Thyroid gland (tissue), 4 donors: ENCODE measurements at regions not wholly inside any gene's neighbourhood (a gene's known extent, or its start where the extent isn't known, plus 50 kb on each side); places are given as distances from the start of the nearest gene placed in this dataset.

Experiments used
- POLR2A ChIP-seq, 2 donors: fragments of 450-650 bp; IDR thresholded peaks; one replicate each; pipeline ENCODE4 v1.6.1; 2017; ENCODE audit warnings: antibody characterized with exemption in 2 of 2, mild to moderate bottlenecking in 2 of 2, moderate library complexity in 1 of 2
- TF ChIP-seq, protein P1 (sequence below), 6 experiments: fragments of 200-600 bp in 3 of 6; fragments of 450-650 bp in 3 of 6; sonication (generic) in 3 of 6; IDR thresholded peaks; one replicate each; pipeline ENCODE4 v1.5.1; 2016 to 2019; ENCODE audit warnings: antibody characterized with exemption in 6 of 6, mild to moderate bottlenecking in 2 of 6, inconsistent platforms in 1 of 6, moderate library complexity in 1 of 6

- TF ChIP-seq, protein P1, sequence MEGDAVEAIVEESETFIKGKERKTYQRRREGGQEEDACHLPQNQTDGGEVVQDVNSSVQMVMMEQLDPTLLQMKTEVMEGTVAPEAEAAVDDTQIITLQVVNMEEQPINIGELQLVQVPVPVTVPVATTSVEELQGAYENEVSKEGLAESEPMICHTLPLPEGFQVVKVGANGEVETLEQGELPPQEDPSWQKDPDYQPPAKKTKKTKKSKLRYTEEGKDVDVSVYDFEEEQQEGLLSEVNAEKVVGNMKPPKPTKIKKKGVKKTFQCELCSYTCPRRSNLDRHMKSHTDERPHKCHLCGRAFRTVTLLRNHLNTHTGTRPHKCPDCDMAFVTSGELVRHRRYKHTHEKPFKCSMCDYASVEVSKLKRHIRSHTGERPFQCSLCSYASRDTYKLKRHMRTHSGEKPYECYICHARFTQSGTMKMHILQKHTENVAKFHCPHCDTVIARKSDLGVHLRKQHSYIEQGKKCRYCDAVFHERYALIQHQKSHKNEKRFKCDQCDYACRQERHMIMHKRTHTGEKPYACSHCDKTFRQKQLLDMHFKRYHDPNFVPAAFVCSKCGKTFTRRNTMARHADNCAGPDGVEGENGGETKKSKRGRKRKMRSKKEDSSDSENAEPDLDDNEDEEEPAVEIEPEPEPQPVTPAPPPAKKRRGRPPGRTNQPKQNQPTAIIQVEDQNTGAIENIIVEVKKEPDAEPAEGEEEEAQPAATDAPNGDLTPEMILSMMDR (IDR thresholded peaks at IDR 0.05): no peak
- TF ChIP-seq POLR2A (IDR thresholded peaks at IDR 0.05): no peak
Observed at GRCh38 chr20:39206899-39207564, 244.9 kb downstream of the DHX35 start.
